ENCODE measurements at regions not wholly inside any gene's neighbourhood (a gene's known extent, or its start where the extent isn't known, plus 50 kb on each side); places are given as distances from the start of the nearest gene placed in this dataset.

- no peak for TF ChIP-seq CTCF (IDR thresholded peaks at IDR 0.05)
- Histone ChIP-seq H3K4me1 (peaks cover 0 to 3% (median 0%) of the 10 kb centered on the region in 4 donors), H3K36me3 (no peaks in the 10 kb centered on the region), H3K27me3 (no peaks in the 10 kb centered on the region), H3K9me3 (no peaks in the 10 kb centered on the region), H3K4me3 (no peak overlapping the region), H3K27ac (no peak overlapping the region)
- intact Hi-C loops (cut with DNase I; ENCODE audit: low total_unique reads) = no loop called here
- no peak for DNase-seq
These were observed 153.2 kb upstream of the E2F8 start for GRCh38 chr11:19393941-19394340.

- Histone ChIP-seq H3K4me1 (peaks cover 0 to 3% (median 0%) of the 10 kb centered on the region in 4 donors), H3K27ac (no peak overlapping the region), H3K4me3 (no peak overlapping the region), H3K36me3 (no peaks in the 10 kb centered on the region), H3K27me3 (no peaks in the 10 kb centered on the region), H3K9me3 (no peaks in the 10 kb centered on the region)
- intact Hi-C loops (cut with DNase I; ENCODE audit: low total_unique reads) = no loop called here
- peak in 1 of 2 donors; percentile 15 for DNase-seq
- no peak for TF ChIP-seq CTCF (IDR thresholded peaks at IDR 0.05)
These were observed 152.2 kb upstream of the E2F8 start for GRCh38 chr11:19392847-19393518.

GRCh38 chr11:19392321-19392720, 151.6 kb upstream of the E2F8 start:
- no peak overlapping the region for H3K27ac ChIP-seq
- H3K4me3 ChIP-seq = no peak overlapping the region
- H3K36me3 ChIP-seq = no peaks in the 10 kb centered on the region
- no peak for TF ChIP-seq CTCF (IDR thresholded peaks at IDR 0.05)
- DNase-seq = peak in 1 of 2 donors; percentile 62
- H3K4me1 ChIP-seq = peaks cover 0 to 3% (median 0%) of the 10 kb centered on the region in 4 donors
- no peaks in the 10 kb centered on the region for H3K27me3 ChIP-seq
- no peaks in the 10 kb centered on the region for H3K9me3 ChIP-seq
- intact Hi-C loops (cut with DNase I; ENCODE audit: low total_unique reads) = no loop called here

- peak in 1 of 2 donors; percentile 20 for DNase-seq
- Histone ChIP-seq H3K27me3 (no peaks in the 10 kb centered on the region), H3K36me3 (no peaks in the 10 kb centered on the region), H3K4me1 (peaks cover 0 to 3% (median 0%) of the 10 kb centered on the region in 4 donors), H3K9me3 (no peaks in the 10 kb centered on the region), H3K27ac (no peak overlapping the region), H3K4me3 (no peak overlapping the region)
- no peak for TF ChIP-seq CTCF (IDR thresholded peaks at IDR 0.05)
- intact Hi-C loops (cut with DNase I; ENCODE audit: low total_unique reads) = no loop called here
These were observed 150.9 kb upstream of the E2F8 start for GRCh38 chr11:19391652-19392051.

DNA sequence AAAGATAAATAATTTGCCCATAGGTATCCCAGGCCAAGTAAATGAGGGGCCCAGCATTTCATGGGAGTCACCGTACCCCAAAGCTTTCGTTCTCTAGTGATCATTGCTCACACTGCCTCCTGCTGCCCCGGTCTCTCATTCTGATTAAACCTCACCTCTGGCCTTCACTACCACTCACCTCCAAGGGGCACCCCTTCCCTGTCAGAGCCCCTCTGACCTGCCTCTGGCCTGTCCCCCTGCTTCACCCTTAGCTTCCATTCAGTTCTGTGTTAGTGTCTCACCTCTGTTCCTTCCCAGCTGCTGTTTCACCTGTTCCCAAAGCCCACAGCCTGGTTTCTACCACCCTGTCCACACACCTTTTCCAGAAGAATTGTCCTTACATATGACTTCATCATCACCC, 150.3 kb upstream of the E2F8 start:
- Histone ChIP-seq H3K9me3 (no peaks in the 10 kb centered on the region), H3K4me1 (peaks cover 0 to 3% (median 0%) of the 10 kb centered on the region in 4 donors), H3K36me3 (no peaks in the 10 kb centered on the region), H3K4me3 (no peak overlapping the region), H3K27me3 (no peaks in the 10 kb centered on the region), H3K27ac (peak overlapping the region in 1 of 2 donors; percentile 39)
- DNase-seq = peak in 1 of 2 donors; percentile 33
- no peak for TF ChIP-seq CTCF (IDR thresholded peaks at IDR 0.05)
- intact Hi-C loops (cut with DNase I; ENCODE audit: low total_unique reads) = no loop called here

Measured in tibial artery (tissue), 4 donors.